CD14-positive monocyte (primary cell): ENCODE measurements at regions not wholly inside any gene's neighbourhood (a gene's known extent, or its start where the extent isn't known, plus 50 kb on each side); places are given as distances from the start of the nearest gene placed in this dataset.
"Not testable (repeated sequence)": the region's sequence is repeated elsewhere in the genome, so short reads cannot be mapped to it uniquely, and the experiment has no call there.

Source experiments
- DNase-seq, 3 donors: peaks; one replicate each; pipeline ENCODE4 v3.0.0-alpha.2; 2011 to 2022
- H2AFZ ChIP-seq: 2 replicates; pipeline ENCODE4 v1.6.0; 2012; ENCODE audit warnings: mild to moderate bottlenecking, low read depth, low read length, inconsistent platforms; ENCODE audit not compliant: insufficient read depth, poor library complexity, severe bottlenecking
- H3K27ac ChIP-seq, 2 donors: 1 replicate in 1 of 2; 2 replicates in 1 of 2; pipeline ENCODE4 v1.5.1; 2012 to 2013; ENCODE audit warnings: low read length in 2 of 2, control low read depth in 1 of 2, inconsistent platforms in 1 of 2, low read depth in 1 of 2, mild to moderate bottlenecking in 1 of 2
- H3K27me3 ChIP-seq, 2 donors: one replicate each; pipeline versions ENCODE4 v1.6.0 to v1.6.1; 2011 to 2013; ENCODE audit warnings: low read length in 2 of 2; ENCODE audit not compliant: control insufficient read depth in 2 of 2, insufficient read depth in 2 of 2
- H3K36me3 ChIP-seq, 2 donors: replicated peaks in 1 of 2; 1 replicate in 1 of 2; 2 replicates in 1 of 2; pipeline versions ENCODE4 v1.5.1 to v1.6.1; 2012 to 2013; ENCODE audit warnings: low read length in 2 of 2, control low read depth in 1 of 2, inconsistent platforms in 1 of 2, mild to moderate bottlenecking in 1 of 2; ENCODE audit not compliant: insufficient read depth in 2 of 2, control insufficient read depth in 1 of 2
- H3K4me1 ChIP-seq, 2 donors: 1 replicate in 1 of 2; 2 replicates in 1 of 2; pipeline versions ENCODE4 v1.5.1 to v1.6.1; 2012 to 2013; ENCODE audit warnings: low read length in 2 of 2, control low read depth in 1 of 2, inconsistent platforms in 1 of 2, mild to moderate bottlenecking in 1 of 2, moderate library complexity in 1 of 2; ENCODE audit not compliant: insufficient read depth in 2 of 2, control insufficient read depth in 1 of 2
- H3K4me2 ChIP-seq: replicated peaks from 2 replicates; pipeline ENCODE3; 2012; ENCODE audit warnings: low read length, moderate library complexity, mild to moderate bottlenecking; ENCODE audit not compliant: poor library complexity, severe bottlenecking; ENCODE audit errors: extremely low read depth
- H3K4me3 ChIP-seq, 3 experiments: fragments of 200-600 bp in 1 of 3; sonication (generic) in 1 of 3; replicated peaks in 1 of 3; 1 replicate in 2 of 3; 2 replicates in 1 of 3; pipeline ENCODE4 v1.5.1; 2011 to 2013; ENCODE audit warnings: low read length in 3 of 3, mild to moderate bottlenecking in 3 of 3, control low read depth in 2 of 3, low read depth in 2 of 3, inconsistent platforms in 1 of 3, moderate library complexity in 1 of 3
- H3K79me2 ChIP-seq: 2 replicates; pipeline ENCODE4 v1.6.0; 2012; ENCODE audit warnings: mild to moderate bottlenecking, control low read depth, inconsistent platforms, low read length, moderate library complexity; ENCODE audit not compliant: insufficient read depth
- H3K9ac ChIP-seq: 2 replicates; pipeline ENCODE4 v1.6.0; 2017; ENCODE audit warnings: low read length, mild to moderate bottlenecking; ENCODE audit not compliant: insufficient read depth, poor library complexity, severe bottlenecking
- H3K9me3 ChIP-seq, 2 donors: replicated peaks in 1 of 2; 1 replicate in 1 of 2; 2 replicates in 1 of 2; pipeline versions ENCODE4 v1.5.1 to v1.6.1; 2012 to 2013; ENCODE audit warnings: low read length in 2 of 2, control low read depth in 1 of 2; ENCODE audit not compliant: control insufficient read depth in 1 of 2, insufficient read depth in 1 of 2
- H4K20me1 ChIP-seq: 2 replicates; pipeline ENCODE4 v1.6.0; 2012; ENCODE audit warnings: mild to moderate bottlenecking, low read length, control low read depth, moderate library complexity; ENCODE audit not compliant: insufficient read depth
- H3K27ac Mint-ChIP-seq, 7 donors: one replicate each; pipeline ENCODE4 v1.8.0; 2020; ENCODE audit warnings: mild to moderate bottlenecking in 7 of 7, mixed read lengths in 7 of 7, moderate library complexity in 6 of 7, inconsistent platforms in 2 of 7
- H3K27me3 Mint-ChIP-seq, 3 donors: one replicate each; pipeline ENCODE4 v1.8.0; 2021 to 2022; ENCODE audit warnings: low read depth in 3 of 3, mild to moderate bottlenecking in 3 of 3, mixed read lengths in 3 of 3, moderate library complexity in 3 of 3, inconsistent platforms in 1 of 3
- H3K36me3 Mint-ChIP-seq, 2 donors: one replicate each; pipeline ENCODE4 v1.8.0; 2020; ENCODE audit warnings: mixed read lengths in 2 of 2, inconsistent platforms in 1 of 2, mild to moderate bottlenecking in 1 of 2
- H3K4me1 Mint-ChIP-seq: one replicate; pipeline ENCODE4 v1.8.0; 2020; ENCODE audit warnings: mild to moderate bottlenecking, mixed read lengths
- H3K4me3 Mint-ChIP-seq, 2 donors: one replicate each; pipeline ENCODE4 v1.8.0; 2020; ENCODE audit warnings: mild to moderate bottlenecking in 2 of 2, mixed read lengths in 2 of 2, moderate library complexity in 1 of 2
- H3K9me3 Mint-ChIP-seq, 7 donors: one replicate each; pipeline ENCODE4 v1.8.0; 2020 to 2022; ENCODE audit warnings: mixed read lengths in 7 of 7, mild to moderate bottlenecking in 6 of 7, moderate library complexity in 6 of 7, inconsistent platforms in 2 of 7
- CTCF ChIP-seq: fragments of 200-600 bp; IDR thresholded peaks from one replicate; pipeline ENCODE4 v1.8.0; 2022; ENCODE audit warnings: antibody characterized with exemption, mild to moderate bottlenecking
- WGBS: methylation state at CpG from one replicate; pipeline ENCODE4 v1.1.5; 2013; ENCODE audit warnings: missing lambda C conversion rate; ENCODE audit not compliant: insufficient coverage; 5-methylcytosine and 5-hydroxymethylcytosine counted together
- intact Hi-C, 2 donors: fragments of 100-400 bp; cut with micrococcal nuclease; formaldehyde crosslinking; loops; one replicate each; pipeline versions ENCODE4 v1.15.0 to v1.15.1; 2023

- Histone ChIP-seq H3K4me3 (no peak overlapping the region), H3K36me3 (no peaks in the 10 kb centered on the region), H2AFZ (no peak overlapping the region), H3K9ac (no peak overlapping the region), H3K4me1 (peaks cover 11 to 12% of the 10 kb centered on the region in 2 donors), H4K20me1 (no peaks in the 10 kb centered on the region), H3K9me3 (no peaks in the 10 kb centered on the region), H3K27ac (no peak overlapping the region), H3K27me3 (no peaks in the 10 kb centered on the region), H3K79me2 (no peaks in the 10 kb centered on the region), H3K4me2 (no peak overlapping the region)
- Mint-ChIP-seq H3K36me3 (no peaks in the 10 kb centered on the region), H3K27ac (no peak overlapping the region), H3K4me1 (peaks cover 28% of the 10 kb centered on the region), H3K9me3 (peaks cover 0 to 3% (median 0%) of the 10 kb centered on the region in 7 donors), H3K27me3 (peaks cover 0 to 3% (median 0%) of the 10 kb centered on the region in 3 donors), H3K4me3 (no peak overlapping the region)
- TF ChIP-seq CTCF, result no peak
- intact Hi-C loops, result no loop called here
- DNase-seq, result no peak
- 96% methylated on average over 2 of the region's 3 CpGs for WGBS
Measured at GRCh38 chr4:78711676-78712075, 64.5 kb upstream of the BMP2K start.

GRCh38 chr4:78714598-78714997 is 61.6 kb upstream of the BMP2K start:
- H3K27ac Mint-ChIP-seq, result peak overlapping the region in 1 of 7 donors; percentile 50
- H3K4me1 ChIP-seq, H3K36me3 ChIP-seq, H2AFZ ChIP-seq, H3K79me2 ChIP-seq, H3K4me3 Mint-ChIP-seq, H3K4me2 ChIP-seq, H3K27me3 Mint-ChIP-seq, H4K20me1 ChIP-seq, H3K27me3 ChIP-seq, DNase-seq, H3K9ac ChIP-seq, H3K27ac ChIP-seq, H3K9me3 ChIP-seq, intact Hi-C loops, H3K9me3 Mint-ChIP-seq, H3K36me3 Mint-ChIP-seq, H3K4me3 ChIP-seq: not testable (repeated sequence)
- WGBS, result no CpG with 5 or more reads among the region's 4 CpGs
- peaks cover 45% of the 10 kb centered on the region for H3K4me1 Mint-ChIP-seq

GRCh38 chr4:78715372-78715771 is 60.8 kb upstream of the BMP2K start:
- H4K20me1 ChIP-seq, H3K4me3 ChIP-seq, H3K36me3 Mint-ChIP-seq, H2AFZ ChIP-seq, H3K9me3 ChIP-seq, H3K4me2 ChIP-seq, H3K9ac ChIP-seq, H3K27ac ChIP-seq, DNase-seq, H3K36me3 ChIP-seq, H3K27me3 ChIP-seq, H3K27me3 Mint-ChIP-seq, intact Hi-C loops, H3K9me3 Mint-ChIP-seq, H3K79me2 ChIP-seq: not testable (repeated sequence)
- H3K27ac Mint-ChIP-seq, result peak overlapping the region; percentile 17 to 93 (median 76)
- H3K4me3 Mint-ChIP-seq, result peak overlapping the region; percentile 50 to 81
- peaks cover 52% of the 10 kb centered on the region for H3K4me1 Mint-ChIP-seq
- H3K4me1 ChIP-seq, result peaks cover 6 to 13% of the 10 kb centered on the region in 2 donors
- WGBS, result no CpG with 5 or more reads among the region's 6 CpGs

- H3K9me3 ChIP-seq, H3K36me3 ChIP-seq, H3K4me3 ChIP-seq, H2AFZ ChIP-seq, H3K36me3 Mint-ChIP-seq, H3K9me3 Mint-ChIP-seq, H3K27me3 ChIP-seq, H3K9ac ChIP-seq, H3K27ac ChIP-seq, H3K4me2 ChIP-seq, H3K27me3 Mint-ChIP-seq, DNase-seq, H3K79me2 ChIP-seq, intact Hi-C loops, H4K20me1 ChIP-seq: not testable (repeated sequence)
- H3K27ac Mint-ChIP-seq, result peak overlapping the region in 1 of 7 donors; percentile 36
- peaks cover 76% of the 10 kb centered on the region for H3K4me1 Mint-ChIP-seq
- WGBS, result 95% methylated on average over 2 of the region's 8 CpGs
- peaks cover 30 to 36% of the 10 kb centered on the region in 2 donors for H3K4me1 ChIP-seq
- peak overlapping the region; percentile 31 to 81 for H3K4me3 Mint-ChIP-seq
Measured at GRCh38 chr4:78717712-78718111, 58.4 kb upstream of the BMP2K start.
